Heart right ventricle (tissue), 16 donors: ENCODE measurements at regions not wholly inside any gene's neighbourhood (a gene's known extent, or its start where the extent isn't known, plus 50 kb on each side); places are given as distances from the start of the nearest gene placed in this dataset.
"Not testable (repeated sequence)": the region's sequence is repeated elsewhere in the genome, so short reads cannot be mapped to it uniquely, and the experiment has no call there.

Source experiments
- ATAC-seq, 8 donors: fragments of 200-7000 bp; cut with Tn5 transposase; one replicate each; pipeline ENCODE4 v1.9.1; 2020; ENCODE audit warnings: mild to moderate bottlenecking in 8 of 8, moderate library complexity in 8 of 8, moderate number of reproducible peaks in 1 of 8
- DNase-seq, 2 donors: peaks; one replicate each; pipeline ENCODE4 v3.0.0-alpha.2; 2020
- H3K27ac ChIP-seq, 10 donors: fragments of 200-600 bp; sonication (generic) in 2 of 10; one replicate each; pipeline versions ENCODE4 v1.5.0 to v1.8.0; 2020 to 2022; ENCODE audit warnings: mild to moderate bottlenecking in 3 of 10
- H3K27me3 ChIP-seq, 7 donors: fragments of 200-600 bp; one replicate each; pipeline ENCODE4 v1.8.0; 2021 to 2022; ENCODE audit warnings: mild to moderate bottlenecking in 2 of 7
- H3K36me3 ChIP-seq, 9 donors: fragments of 200-600 bp; sonication (generic) in 1 of 9; one replicate each; pipeline versions ENCODE4 v1.5.0 to v1.8.0; 2020 to 2022; ENCODE audit warnings: mild to moderate bottlenecking in 2 of 9
- H3K4me1 ChIP-seq, 9 donors: fragments of 200-600 bp; sonication (generic) in 1 of 9; one replicate each; pipeline versions ENCODE4 v1.5.0 to v1.8.0; 2020 to 2022; ENCODE audit warnings: mild to moderate bottlenecking in 4 of 9
- H3K4me3 ChIP-seq, 10 donors: fragments of 200-600 bp; sonication (generic) in 2 of 10; one replicate each; pipeline versions ENCODE4 v1.5.0 to v1.8.0; 2020 to 2022; ENCODE audit warnings: mild to moderate bottlenecking in 7 of 10, moderate library complexity in 2 of 10
- H3K9me3 ChIP-seq, 11 donors: fragments of 200-600 bp in 10 of 11; sonication (generic) in 2 of 11; one replicate each; pipeline versions ENCODE4 v1.5.0 to v1.8.0; 2013 to 2022; ENCODE audit warnings: mild to moderate bottlenecking in 2 of 11, control low read depth in 1 of 11, moderate library complexity in 1 of 11
- WGBS, 2 donors: extraction: QIAGEN DNeasy Blood & Tissue Kit; methylation state at CpG; one replicate each; pipeline ENCODE4 v1.1.7; 2013; ENCODE audit warnings: inconsistent platforms in 1 of 2; 5-methylcytosine and 5-hydroxymethylcytosine counted together
- intact Hi-C, 10 donors: fragments of 100-400 bp; cut with DNase I; formaldehyde crosslinking; loops; one replicate each; pipeline versions ENCODE4 v1.11.1 to v1.14.2; 2022
- TF ChIP-seq, protein P1 (sequence below), 9 donors: fragments of 200-600 bp; sonication (generic) in 2 of 9; IDR thresholded peaks; one replicate each; pipeline versions ENCODE4 v1.5.0 to v1.8.0; 2021 to 2022; ENCODE audit warnings: antibody characterized with exemption in 9 of 9, mild to moderate bottlenecking in 5 of 9, moderate library complexity in 1 of 9
- donor health status: Arrhythmogenic right ventricular cardiomyopathy.
- donor health status: ischemic (EF 13 %, LVEDD 7.1; RV severe dilation, severe dysfunction).
- donor health status: healthy with polysubstance abuse.
- donor health status: DM: no; HTN: yes; CAD: no.
- donor health status: DM: no; HTN: no; CAD: no.
- donor health status: ischemic (EF 25% LVEDD 6.9; RV normal size, moderate dysfunction).
- donor health status: ischemic (EF 25% LVEDD 5.7; RV mildly dilated, moderate dysfunction).
- donor health status: healthy.
- donor health status: DM: yes; HTN: yes; CAD: no.
- donor health status: Ischemic cardiomyopathy.
- donor health status: ischemic (EF 35%, LVEDD 5.7; RV mildly dilated, moderate dysfunction).
- donor health status: nonischemic (EF 11% LVEDD 7.7; RV severe dilation, severe dysfunction).
- donor health status: DM: yes; HTN: yes; CAD: no.
- donor health status: PGD.
- donor health status: ischemic (EF 29% LVEDD 5.4; RV normal size, mild dysfunction).
- donor health status: nonischemic (EF 23%, LVEDD 6.1; RV moderate dilation, normal function).

DNA sequence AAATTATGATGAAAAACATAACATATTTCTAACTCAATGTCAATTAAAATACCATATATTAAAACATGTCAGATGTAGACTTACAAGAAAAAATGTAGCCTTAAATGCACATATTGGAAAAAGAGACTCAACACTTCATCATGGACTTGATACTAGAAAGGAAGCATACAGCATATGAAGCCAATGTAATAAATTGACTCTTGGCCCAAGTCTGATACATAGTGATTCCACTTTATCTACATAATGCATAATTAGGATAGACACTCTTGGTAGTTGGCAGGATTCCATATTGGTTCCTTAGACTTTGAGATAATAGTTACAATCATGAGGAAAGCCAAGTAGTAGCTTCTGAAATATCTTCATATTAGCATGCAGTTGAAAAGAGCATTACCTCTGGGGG lies 1067.0 kb downstream of the PCDH17 start:
- intact Hi-C loops = no loop called here
- no peak for DNase-seq
- Histone ChIP-seq H3K4me1 (no peaks in the 10 kb centered on the region), H3K4me3 (no peak overlapping the region), H3K9me3 (peaks cover 0 to 17% (median 0%) of the 10 kb centered on the region in 11 donors), H3K27me3 (no peaks in the 10 kb centered on the region), H3K36me3 (no peaks in the 10 kb centered on the region), H3K27ac (no peak overlapping the region)
- ATAC-seq = no peak
- TF ChIP-seq, protein P1, sequence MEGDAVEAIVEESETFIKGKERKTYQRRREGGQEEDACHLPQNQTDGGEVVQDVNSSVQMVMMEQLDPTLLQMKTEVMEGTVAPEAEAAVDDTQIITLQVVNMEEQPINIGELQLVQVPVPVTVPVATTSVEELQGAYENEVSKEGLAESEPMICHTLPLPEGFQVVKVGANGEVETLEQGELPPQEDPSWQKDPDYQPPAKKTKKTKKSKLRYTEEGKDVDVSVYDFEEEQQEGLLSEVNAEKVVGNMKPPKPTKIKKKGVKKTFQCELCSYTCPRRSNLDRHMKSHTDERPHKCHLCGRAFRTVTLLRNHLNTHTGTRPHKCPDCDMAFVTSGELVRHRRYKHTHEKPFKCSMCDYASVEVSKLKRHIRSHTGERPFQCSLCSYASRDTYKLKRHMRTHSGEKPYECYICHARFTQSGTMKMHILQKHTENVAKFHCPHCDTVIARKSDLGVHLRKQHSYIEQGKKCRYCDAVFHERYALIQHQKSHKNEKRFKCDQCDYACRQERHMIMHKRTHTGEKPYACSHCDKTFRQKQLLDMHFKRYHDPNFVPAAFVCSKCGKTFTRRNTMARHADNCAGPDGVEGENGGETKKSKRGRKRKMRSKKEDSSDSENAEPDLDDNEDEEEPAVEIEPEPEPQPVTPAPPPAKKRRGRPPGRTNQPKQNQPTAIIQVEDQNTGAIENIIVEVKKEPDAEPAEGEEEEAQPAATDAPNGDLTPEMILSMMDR (IDR thresholded peaks at IDR 0.05) = no peak

GRCh38 chr13:58704953-58705352 lies 1073.4 kb downstream of the PCDH17 start:
- TF ChIP-seq, protein P1 (IDR thresholded peaks at IDR 0.05) = no peak
- WGBS, 2 donors = 67 to 72% methylated on average over 2 of the region's 2 CpGs
- ATAC-seq (no peak), DNase-seq (no peak)
- Histone ChIP-seq H3K27ac (no peak overlapping the region), H3K4me1 (no peaks in the 10 kb centered on the region), H3K27me3 (no peaks in the 10 kb centered on the region), H3K4me3 (no peak overlapping the region), H3K36me3 (no peaks in the 10 kb centered on the region), H3K9me3 (peaks cover 0 to 17% (median 0%) of the 10 kb centered on the region in 11 donors)
- intact Hi-C loops = no loop called here

DNA sequence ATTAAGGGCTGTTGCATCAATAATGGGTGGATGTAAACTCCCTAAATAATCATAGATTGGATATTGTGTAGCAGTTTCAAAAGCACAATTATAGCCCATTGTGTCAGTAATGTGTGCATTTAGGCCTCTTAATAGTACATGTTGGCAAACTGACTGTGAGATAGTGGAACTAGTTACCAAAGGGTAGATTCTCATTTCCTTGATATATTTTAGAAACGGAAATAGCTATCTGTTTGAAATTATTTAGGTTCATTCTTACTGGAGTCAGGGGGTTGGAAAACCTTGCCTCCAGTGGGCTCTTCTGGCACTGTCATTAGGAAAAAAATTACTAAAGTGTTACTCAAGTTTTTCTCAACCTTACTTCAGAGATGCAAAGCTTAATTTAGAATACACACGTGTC lies 1074.9 kb downstream of the PCDH17 start:
- WGBS, 2 donors = 73 to 81% methylated on average over 2 of the region's 2 CpGs
- Histone ChIP-seq H3K27ac (no peak overlapping the region), H3K27me3 (no peaks in the 10 kb centered on the region), H3K4me1 (no peaks in the 10 kb centered on the region), H3K4me3 (no peak overlapping the region), H3K36me3 (no peaks in the 10 kb centered on the region), H3K9me3 (peaks cover 0 to 24% (median 0%) of the 10 kb centered on the region in 11 donors)
- ATAC-seq (no peak), DNase-seq (no peak)
- intact Hi-C loops = no loop called here
- TF ChIP-seq, protein P1 (IDR thresholded peaks at IDR 0.05) = no peak

DNA sequence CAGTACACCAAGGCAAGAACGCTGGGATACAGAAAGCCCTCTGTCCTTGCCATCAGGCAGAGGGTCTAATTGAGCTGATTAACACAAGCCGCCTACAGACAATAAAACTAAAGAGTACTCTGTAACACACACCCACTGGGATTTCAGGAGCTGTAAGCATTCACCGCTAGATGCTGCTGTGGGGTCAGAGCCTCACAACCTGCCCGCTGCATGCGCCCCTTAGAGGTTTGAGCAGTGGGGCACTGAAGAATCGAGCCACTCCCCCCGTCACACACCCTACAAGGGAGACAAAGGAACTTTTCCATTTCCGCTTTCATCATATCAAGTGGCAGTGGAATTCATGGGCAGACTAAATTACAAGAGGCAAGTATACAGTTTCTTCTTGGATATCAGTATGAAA lies 1080.6 kb downstream of the PCDH17 start:
- DNase-seq (no peak), ATAC-seq (no peak)
- Histone ChIP-seq H3K4me3 (no peak overlapping the region), H3K27ac (no peak overlapping the region), H3K36me3 (no peaks in the 10 kb centered on the region), H3K4me1 (no peaks in the 10 kb centered on the region), H3K9me3 (peaks cover 0 to 28% (median 0%) of the 10 kb centered on the region in 11 donors), H3K27me3 (no peaks in the 10 kb centered on the region)
- 74 to 86% methylated on average over 8 of the region's 8 CpGs for WGBS, 2 donors
- intact Hi-C loops = no loop called here
- TF ChIP-seq, protein P1 (IDR thresholded peaks at IDR 0.05) = no peak

GRCh38 chr13:58714016-58714415 lies 1082.5 kb downstream of the PCDH17 start:
- intact Hi-C loops, H3K27ac ChIP-seq, DNase-seq, H3K4me3 ChIP-seq, H3K4me1 ChIP-seq, H3K27me3 ChIP-seq, H3K36me3 ChIP-seq, ATAC-seq: not testable (repeated sequence)
- peaks cover 0 to 21% (median 0%) of the 10 kb centered on the region in 11 donors for H3K9me3 ChIP-seq
- WGBS, 2 donors = 92 to 96% methylated on average over 19 to 24 of the region's 25 CpGs
